ENCODE measurements at regions not wholly inside any gene's neighbourhood (a gene's known extent, or its start where the extent isn't known, plus 50 kb on each side); places are given as distances from the start of the nearest gene placed in this dataset.

DNA sequence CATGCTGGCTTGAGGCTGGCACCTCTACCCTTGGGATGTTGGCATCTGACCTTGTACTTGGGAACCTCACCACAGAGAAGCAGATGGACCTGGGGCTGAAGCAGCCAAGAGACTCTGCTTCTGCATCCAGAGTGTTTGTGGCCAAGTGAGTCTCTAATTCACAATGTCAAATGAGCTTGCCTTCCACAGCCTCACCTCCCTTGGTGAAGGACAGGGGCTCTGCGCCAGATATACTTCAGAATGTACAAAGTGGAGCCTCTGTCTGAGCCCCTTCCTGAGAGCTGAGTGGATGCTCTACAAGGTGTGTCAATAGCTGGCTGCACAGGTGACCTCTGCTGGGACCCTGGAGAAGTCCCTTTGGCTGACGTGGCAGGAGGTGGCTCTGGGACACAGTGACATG, 508.9 kb downstream of the CDH26 start:
- DNase-seq (ENCODE audit: low read depth in 1 of 2, low spot score in 1 of 2): no peak

DNA sequence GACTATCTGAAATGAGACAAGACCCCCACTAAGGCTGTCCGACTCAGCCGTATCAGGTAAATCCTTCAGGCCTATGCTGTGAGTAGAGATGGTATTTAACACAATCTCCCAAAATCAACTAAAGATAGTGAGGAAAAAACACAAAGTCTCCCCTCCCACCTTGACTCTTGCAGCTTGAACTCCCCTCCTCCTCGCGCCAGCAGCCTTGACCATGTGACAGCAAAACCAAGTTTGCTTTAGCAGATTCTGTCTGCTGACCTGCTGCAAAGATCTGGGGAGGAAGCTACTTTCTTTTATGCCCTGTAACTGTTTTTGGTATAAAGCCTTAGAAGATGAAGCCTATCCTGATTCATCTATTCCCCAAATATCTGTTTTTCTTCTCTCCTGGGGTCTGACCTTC, 509.5 kb downstream of the CDH26 start:
- DNase-seq (ENCODE audit: low read depth in 1 of 2, low spot score in 1 of 2): no peak

DNA sequence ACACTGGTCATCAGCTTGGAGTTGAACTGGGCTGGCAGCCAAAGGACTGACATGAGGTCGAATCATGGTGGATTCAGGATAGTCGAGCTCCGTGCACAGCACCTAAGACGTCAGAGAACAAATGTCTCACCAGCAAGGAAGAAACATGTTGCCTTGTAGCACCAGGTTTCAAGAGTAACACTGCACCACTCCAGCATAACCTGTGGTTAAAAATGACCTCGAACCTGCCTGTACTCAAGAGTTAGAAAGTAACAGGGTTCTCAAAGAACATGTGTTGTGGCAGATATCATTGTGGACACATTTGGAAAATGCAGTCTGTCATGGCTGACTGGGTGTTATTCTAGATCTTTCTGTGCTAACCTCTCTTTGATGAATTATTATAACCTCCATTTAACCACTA, 511.6 kb downstream of the CDH26 start:
- no peak for DNase-seq (ENCODE audit: low read depth in 1 of 2, low spot score in 1 of 2)

- DNase-seq (ENCODE audit: low read depth in 1 of 2, low spot score in 1 of 2): no peak
Observed at GRCh38 chr20:60470366-60470765, 512.1 kb downstream of the CDH26 start.

- DNase-seq (ENCODE audit: low read depth in 1 of 2, low spot score in 1 of 2): no peak
Observed at GRCh38 chr20:60473211-60473610, 515.0 kb downstream of the CDH26 start.

DNA sequence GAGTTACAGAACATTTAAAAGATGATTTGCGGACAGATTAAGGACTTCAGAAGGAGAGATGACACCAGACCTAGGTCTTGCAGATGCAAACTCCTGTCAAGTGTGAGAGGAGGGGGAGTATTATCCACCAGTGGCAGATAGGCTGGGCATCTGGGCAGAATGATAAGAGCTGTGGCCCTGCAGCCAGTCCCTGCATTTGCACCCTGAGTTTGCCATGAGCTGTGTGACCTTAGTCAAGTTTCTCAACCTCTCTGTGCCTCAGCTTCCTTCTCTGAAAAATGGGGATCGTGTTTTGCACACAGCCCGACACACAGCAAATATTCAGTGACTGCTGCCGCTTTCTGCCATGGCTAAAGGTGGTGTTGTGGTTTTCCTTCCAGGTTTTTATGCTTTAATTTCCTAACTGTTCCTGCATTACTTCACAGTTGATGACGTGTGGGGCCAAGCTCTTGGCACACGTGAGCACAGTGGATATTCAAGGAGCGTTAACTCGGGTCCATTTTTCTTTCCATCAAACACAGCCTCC, 516.2 kb downstream of the CDH26 start:
- no peak for DNase-seq (ENCODE audit: low read depth in 1 of 2, low spot score in 1 of 2)

- DNase-seq (ENCODE audit: low read depth in 1 of 2, low spot score in 1 of 2): no peak
Observed at GRCh38 chr20:60476045-60476444, 517.8 kb downstream of the CDH26 start.

DNA sequence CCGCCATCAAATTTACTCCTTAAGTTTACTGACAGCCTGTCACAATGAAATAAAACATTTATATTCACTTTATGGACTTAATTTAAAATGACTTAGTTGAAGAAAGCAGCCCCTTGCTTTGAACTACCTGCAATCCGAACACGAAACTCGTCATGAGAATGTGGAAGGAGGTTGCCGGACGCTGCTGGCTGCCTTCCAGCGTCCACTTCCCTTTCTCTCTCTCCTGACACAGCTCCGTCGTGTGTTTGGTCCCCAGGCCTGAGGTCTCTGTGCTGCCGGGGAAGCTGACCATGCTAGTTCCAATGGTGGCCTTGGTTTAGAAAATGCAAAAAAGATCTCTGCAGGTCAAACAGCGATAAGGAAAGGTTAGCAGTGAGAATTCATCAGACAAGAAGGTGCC, 519.7 kb downstream of the CDH26 start:
- no peak for DNase-seq (ENCODE audit: low read depth in 1 of 2, low spot score in 1 of 2)

DNA sequence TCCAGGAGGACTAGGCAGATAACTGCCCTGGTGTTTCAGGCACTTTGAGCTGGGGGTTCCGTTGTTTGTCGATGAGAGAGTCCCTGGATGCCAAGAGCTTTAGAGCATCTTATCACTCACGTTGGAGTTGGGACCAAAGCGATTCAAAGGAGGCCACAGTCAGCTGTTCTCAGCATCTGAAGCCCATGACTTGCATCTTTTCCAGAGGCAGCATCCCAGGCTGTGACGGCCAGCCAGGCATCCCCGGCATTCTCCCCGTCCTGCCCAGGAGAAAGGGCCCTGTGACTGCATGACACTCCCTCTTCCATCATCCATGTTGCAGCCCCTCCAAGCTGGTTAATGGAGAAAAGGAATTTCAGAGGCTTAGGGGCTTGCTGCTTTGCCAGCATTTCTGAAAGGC, 520.3 kb downstream of the CDH26 start:
- no peak for DNase-seq (ENCODE audit: low read depth in 1 of 2, low spot score in 1 of 2)

DNA sequence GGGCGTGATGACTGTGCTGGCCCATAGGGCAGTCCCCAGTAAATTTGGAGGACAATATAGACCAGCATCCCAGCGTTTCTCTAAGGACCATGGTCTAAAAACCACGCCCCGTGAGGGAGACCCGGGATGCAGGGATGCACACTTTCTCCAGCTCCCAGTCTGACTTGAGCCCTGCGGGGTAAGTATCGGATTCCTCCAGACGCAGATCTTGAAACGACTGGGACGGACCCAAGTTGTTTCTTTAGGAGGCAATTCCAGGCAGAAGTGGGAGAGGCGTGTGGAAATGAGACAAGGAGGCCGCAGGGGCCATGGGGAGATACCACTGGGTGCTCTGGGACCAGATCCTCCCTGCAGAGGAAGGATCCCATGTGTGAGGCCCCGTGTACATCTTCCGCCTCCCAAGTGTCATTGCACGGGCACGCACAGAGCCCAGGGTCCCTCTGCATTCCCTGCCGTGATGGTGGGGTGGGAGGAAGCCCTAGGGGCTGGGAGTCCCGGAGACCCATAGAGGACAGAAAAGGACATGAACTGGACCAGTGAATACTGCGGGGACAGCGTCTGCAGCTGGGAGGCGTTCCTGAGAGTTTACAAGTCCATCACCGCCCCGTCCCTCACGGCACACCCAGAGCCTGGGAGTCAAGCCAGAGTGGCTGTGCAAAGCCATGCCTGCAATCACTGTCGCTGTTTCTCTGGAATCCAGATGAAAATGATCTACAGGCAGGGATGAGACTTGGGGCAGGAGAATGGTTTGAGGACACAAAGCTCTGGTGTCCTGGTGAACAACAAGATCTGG, 522.9 kb downstream of the CDH26 start:
- no peak for DNase-seq (ENCODE audit: low read depth in 1 of 2, low spot score in 1 of 2)

- DNase-seq (ENCODE audit: low read depth in 1 of 2, low spot score in 1 of 2): no peak
Observed at GRCh38 chr20:60481743-60482133, 523.5 kb downstream of the CDH26 start.

DNA sequence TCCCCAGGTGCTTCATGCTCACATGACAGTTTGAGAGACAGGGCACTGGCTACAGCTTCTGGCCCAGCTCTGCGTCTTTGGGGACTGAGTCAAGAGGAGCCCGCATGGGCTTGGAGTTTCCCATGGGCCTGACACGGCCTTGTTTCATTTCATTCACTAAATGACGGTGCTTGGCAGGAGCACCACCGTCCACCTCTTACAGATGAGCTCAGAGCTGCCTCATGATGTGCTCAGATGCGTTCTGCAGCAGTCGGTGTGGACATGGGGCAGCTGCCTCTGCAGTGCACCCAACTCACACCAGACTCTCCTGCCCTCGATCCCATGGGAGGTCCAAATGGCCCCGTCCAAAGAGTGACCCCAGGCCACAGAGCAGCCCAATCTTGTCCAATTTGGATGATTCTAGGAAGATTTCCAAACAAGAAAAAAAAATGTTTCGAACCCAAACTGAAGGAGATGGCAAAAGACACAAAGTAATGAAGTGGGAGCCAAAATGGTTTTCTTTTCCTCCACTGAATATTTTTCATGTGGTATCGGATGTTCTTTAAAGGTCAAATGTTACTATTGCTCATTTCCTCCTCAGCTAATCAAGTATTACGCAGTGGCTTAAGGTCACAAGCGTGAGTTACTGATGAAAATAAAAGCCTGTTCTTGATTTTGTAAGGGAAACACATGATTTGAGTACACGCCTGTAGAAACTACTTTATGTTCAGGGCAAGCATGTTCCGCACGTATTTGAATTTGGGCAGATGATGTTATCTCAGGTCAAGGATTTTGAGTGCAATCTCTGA, 524.2 kb downstream of the CDH26 start:
- DNase-seq (ENCODE audit: low read depth in 1 of 2, low spot score in 1 of 2): no peak

- DNase-seq (ENCODE audit: low read depth in 1 of 2, low spot score in 1 of 2): no peak
Observed at GRCh38 chr20:60483371-60483770, 525.1 kb downstream of the CDH26 start.

- DNase-seq (ENCODE audit: low read depth in 1 of 2, low spot score in 1 of 2): no peak
Observed at GRCh38 chr20:60484316-60484715, 526.1 kb downstream of the CDH26 start.

- no peak for DNase-seq (ENCODE audit: low read depth in 1 of 2, low spot score in 1 of 2)
Observed at GRCh38 chr20:60485012-60485760, 527.0 kb downstream of the CDH26 start.

- no peak for DNase-seq (ENCODE audit: low read depth in 1 of 2, low spot score in 1 of 2)
Observed at GRCh38 chr20:60486315-60486714, 528.1 kb downstream of the CDH26 start.

GRCh38 chr20:60486937-60487336, 528.7 kb downstream of the CDH26 start:
- DNase-seq (ENCODE audit: low read depth in 1 of 2, low spot score in 1 of 2): no peak

DNA sequence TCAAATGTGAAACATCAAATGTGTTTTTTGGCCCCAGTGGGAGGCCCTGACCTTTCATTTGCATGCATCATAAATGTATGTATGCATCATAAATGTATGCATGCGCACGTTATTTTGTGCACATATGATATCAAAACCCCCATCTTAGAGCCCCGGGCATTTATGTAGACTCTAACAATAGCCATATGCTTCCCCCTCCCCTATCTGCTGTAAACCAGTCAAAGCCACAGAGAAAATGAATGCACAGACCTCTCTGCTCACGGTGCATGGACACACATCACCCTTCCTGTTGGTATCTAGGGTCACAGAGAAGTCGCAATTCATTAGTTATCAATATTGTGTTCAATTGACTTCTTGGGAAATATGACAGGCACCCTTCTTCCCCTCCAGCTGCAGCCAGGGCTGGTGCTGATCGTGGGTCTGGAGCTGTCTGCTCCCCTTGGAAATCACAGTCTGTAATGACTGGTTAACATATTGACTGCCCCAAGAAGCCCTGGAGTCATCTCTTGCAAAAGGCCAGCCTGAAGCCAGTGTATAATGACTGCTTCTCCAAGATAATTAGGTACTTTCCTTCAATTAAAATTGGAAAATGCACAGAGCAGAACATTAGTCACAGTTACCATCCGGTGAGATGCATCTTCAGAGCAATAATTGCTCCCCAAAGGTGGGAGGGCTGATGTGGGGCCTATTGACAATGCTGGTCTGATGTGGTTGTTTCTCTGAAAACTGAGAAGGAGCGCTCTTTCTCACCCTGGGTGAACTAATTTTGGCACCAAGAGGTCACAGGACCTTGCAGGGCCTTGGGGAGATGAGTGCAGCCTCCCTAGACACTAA, 532.2 kb downstream of the CDH26 start:
- no peak for DNase-seq (ENCODE audit: low read depth in 1 of 2, low spot score in 1 of 2)

- no peak for DNase-seq (ENCODE audit: low read depth in 1 of 2, low spot score in 1 of 2)
Observed at GRCh38 chr20:60491051-60491581, 532.9 kb downstream of the CDH26 start.

DNA sequence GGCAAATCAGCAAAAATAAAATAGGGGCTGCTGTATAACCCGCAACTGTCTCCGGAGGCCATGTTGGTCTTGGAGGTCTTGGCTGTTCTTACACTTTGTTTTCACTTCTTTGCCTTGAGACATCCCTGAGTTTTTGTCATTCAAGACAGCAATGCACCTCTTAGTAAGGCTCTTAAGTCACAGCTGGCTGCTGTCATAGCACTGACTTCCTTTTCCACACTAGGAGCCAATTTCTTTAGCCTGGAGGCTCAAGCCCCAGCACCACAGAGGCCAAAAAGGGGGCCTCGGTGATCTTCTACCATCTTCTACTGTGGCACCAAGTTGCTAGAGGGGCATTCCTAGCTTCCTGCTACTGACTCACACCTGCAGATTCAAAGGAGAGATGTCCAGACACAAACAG, 536.3 kb downstream of the CDH26 start:
- no peak for DNase-seq (ENCODE audit: low read depth in 1 of 2, low spot score in 1 of 2)

Measured in activated CD4-positive, alpha-beta T cell treated with anti-CD3 and anti-CD28 coated beads, Interleukin-2, amount 50 U/mL, for 24 hours (primary cell).